ENCODE measurements at regions not wholly inside any gene's neighbourhood (a gene's known extent, or its start where the extent isn't known, plus 50 kb on each side); places are given as distances from the start of the nearest gene placed in this dataset.

GRCh38 chr13:83601539-83601938 is 280.7 kb downstream of the SLITRK1 start:
- Histone ChIP-seq H3K36me3 (replicated peaks) (no peaks in the 10 kb centered on the region), H3K27ac (no peak overlapping the region), H3K27me3 (replicated peaks) (no peaks in the 10 kb centered on the region), H3K4me3 (ENCODE audit: low read depth, low read length) (no peak overlapping the region)
- no peak for DNase-seq
- in situ Hi-C loops (cut with HindIII; ENCODE audit: low pct_ligation_motif_present, low sequenced_read_pairs) = no loop called here
- no peak for TF ChIP-seq CTCF (IDR thresholded peaks at IDR 0.05; ENCODE audit: low read depth, low read length, missing control alignments)

GRCh38 chr13:83592095-83592494 is 290.2 kb downstream of the SLITRK1 start:
- H3K36me3 ChIP-seq (replicated peaks) = no peaks in the 10 kb centered on the region
- no peak overlapping the region for H3K27ac ChIP-seq
- no peak overlapping the region for H3K4me3 ChIP-seq (ENCODE audit: low read depth, low read length)
- in situ Hi-C loops (cut with HindIII; ENCODE audit: low pct_ligation_motif_present, low sequenced_read_pairs) = no loop called here
- DNase-seq = no peak
- no peak for TF ChIP-seq CTCF (IDR thresholded peaks at IDR 0.05; ENCODE audit: low read depth, low read length, missing control alignments)
- H3K27me3 ChIP-seq (replicated peaks) = no peaks in the 10 kb centered on the region

GRCh38 chr13:83589814-83590213 is 292.5 kb downstream of the SLITRK1 start:
- no peak for DNase-seq
- H3K4me3 ChIP-seq (ENCODE audit: low read depth, low read length) = no peak overlapping the region
- in situ Hi-C loops (cut with HindIII; ENCODE audit: low pct_ligation_motif_present, low sequenced_read_pairs) = no loop called here
- no peak for TF ChIP-seq CTCF (IDR thresholded peaks at IDR 0.05; ENCODE audit: low read depth, low read length, missing control alignments)
- H3K27ac ChIP-seq = no peak overlapping the region
- H3K36me3 ChIP-seq (replicated peaks) = no peaks in the 10 kb centered on the region
- no peaks in the 10 kb centered on the region for H3K27me3 ChIP-seq (replicated peaks)

- DNase-seq = no peak
- TF ChIP-seq CTCF (IDR thresholded peaks at IDR 0.05; ENCODE audit: low read depth, low read length, missing control alignments) = no peak
- H3K27ac ChIP-seq = no peak overlapping the region
- H3K36me3 ChIP-seq (replicated peaks) = no peaks in the 10 kb centered on the region
- in situ Hi-C loops (cut with HindIII; ENCODE audit: low pct_ligation_motif_present, low sequenced_read_pairs) = no loop called here
- no peak overlapping the region for H3K4me3 ChIP-seq (ENCODE audit: low read depth, low read length)
- H3K27me3 ChIP-seq (replicated peaks) = no peaks in the 10 kb centered on the region
These were observed 305.1 kb downstream of the SLITRK1 start for GRCh38 chr13:83577183-83577582.

- Histone ChIP-seq H3K27me3 (replicated peaks) (no peaks in the 10 kb centered on the region), H3K4me3 (ENCODE audit: low read depth, low read length) (no peak overlapping the region), H3K36me3 (replicated peaks) (no peaks in the 10 kb centered on the region), H3K27ac (no peak overlapping the region)
- no peak for TF ChIP-seq CTCF (IDR thresholded peaks at IDR 0.05; ENCODE audit: low read depth, low read length, missing control alignments)
- in situ Hi-C loops (cut with HindIII; ENCODE audit: low pct_ligation_motif_present, low sequenced_read_pairs) = no loop called here
- DNase-seq = no peak
These were observed 314.3 kb downstream of the SLITRK1 start for GRCh38 chr13:83568019-83568418.

- no peak overlapping the region for H3K4me3 ChIP-seq (ENCODE audit: low read depth, low read length)
- TF ChIP-seq CTCF (IDR thresholded peaks at IDR 0.05; ENCODE audit: low read depth, low read length, missing control alignments) = no peak
- in situ Hi-C loops (cut with HindIII; ENCODE audit: low pct_ligation_motif_present, low sequenced_read_pairs) = no loop called here
- H3K27ac ChIP-seq = no peak overlapping the region
- DNase-seq = no peak
- no peaks in the 10 kb centered on the region for H3K36me3 ChIP-seq (replicated peaks)
- no peaks in the 10 kb centered on the region for H3K27me3 ChIP-seq (replicated peaks)
These were observed 318.8 kb downstream of the SLITRK1 start for GRCh38 chr13:83563499-83563898.
